Non-pigmented ciliary epithelial cell (primary cell): ENCODE measurements at regions not wholly inside any gene's neighbourhood (a gene's known extent, or its start where the extent isn't known, plus 50 kb on each side); places are given as distances from the start of the nearest gene placed in this dataset.

Experiments
- DNase-seq: peaks from one replicate; pipeline ENCODE4 v3.0.0-alpha.2; 2010; ENCODE audit warnings: low read depth

GRCh38 chr2:13533524-13533922 is 816.8 kb downstream of the TRIB2 start:
- no peak for DNase-seq

- DNase-seq = no peak
Measured at GRCh38 chr2:13536941-13537340, 820.2 kb downstream of the TRIB2 start.

GRCh38 chr2:13537771-13538349 is 821.1 kb downstream of the TRIB2 start:
- no peak for DNase-seq

- no peak for DNase-seq
Measured at GRCh38 chr2:13539296-13539695, 822.6 kb downstream of the TRIB2 start.

GRCh38 chr2:13542061-13542460 is 825.3 kb downstream of the TRIB2 start:
- no peak for DNase-seq

- DNase-seq = no peak
Measured at GRCh38 chr2:13542642-13543041, 825.9 kb downstream of the TRIB2 start.

GRCh38 chr2:13543550-13543949 is 826.8 kb downstream of the TRIB2 start:
- no peak for DNase-seq

GRCh38 chr2:13545320-13545719 is 828.6 kb downstream of the TRIB2 start:
- no peak for DNase-seq

- no peak for DNase-seq
Measured at GRCh38 chr2:13546131-13546530, 829.4 kb downstream of the TRIB2 start.

GRCh38 chr2:13550285-13551231 is 833.8 kb downstream of the TRIB2 start:
- DNase-seq = no peak

- DNase-seq = peak; percentile 51
Measured at GRCh38 chr2:13558368-13558767, 841.6 kb downstream of the TRIB2 start.

GRCh38 chr2:13560322-13560721 is 843.6 kb downstream of the TRIB2 start:
- no peak for DNase-seq

- no peak for DNase-seq
Measured at GRCh38 chr2:13572466-13572865, 855.7 kb downstream of the TRIB2 start.

- no peak for DNase-seq
Measured at GRCh38 chr2:13574831-13575230, 858.1 kb downstream of the TRIB2 start.

GRCh38 chr2:13576406-13577036 is 859.8 kb downstream of the TRIB2 start:
- no peak for DNase-seq

GRCh38 chr2:13578547-13578946 is 861.8 kb downstream of the TRIB2 start:
- DNase-seq = no peak

- no peak for DNase-seq
Measured at GRCh38 chr2:13581471-13581870, 864.7 kb downstream of the TRIB2 start.

- DNase-seq = no peak
Measured at GRCh38 chr2:13583609-13584008, 866.9 kb downstream of the TRIB2 start.

- DNase-seq = no peak
Measured at GRCh38 chr2:13584020-13584419, 867.3 kb downstream of the TRIB2 start.

GRCh38 chr2:13585732-13586131 is 869.0 kb downstream of the TRIB2 start:
- DNase-seq = no peak

GRCh38 chr2:13596233-13596632 is 879.5 kb downstream of the TRIB2 start:
- DNase-seq = no peak

GRCh38 chr2:13597176-13597575 is 880.4 kb downstream of the TRIB2 start:
- DNase-seq = no peak

- DNase-seq = no peak
Measured at GRCh38 chr2:13601506-13601905, 884.8 kb downstream of the TRIB2 start.
